ENCODE measurements at regions not wholly inside any gene's neighbourhood (a gene's known extent, or its start where the extent isn't known, plus 50 kb on each side); places are given as distances from the start of the nearest gene placed in this dataset.

DNA sequence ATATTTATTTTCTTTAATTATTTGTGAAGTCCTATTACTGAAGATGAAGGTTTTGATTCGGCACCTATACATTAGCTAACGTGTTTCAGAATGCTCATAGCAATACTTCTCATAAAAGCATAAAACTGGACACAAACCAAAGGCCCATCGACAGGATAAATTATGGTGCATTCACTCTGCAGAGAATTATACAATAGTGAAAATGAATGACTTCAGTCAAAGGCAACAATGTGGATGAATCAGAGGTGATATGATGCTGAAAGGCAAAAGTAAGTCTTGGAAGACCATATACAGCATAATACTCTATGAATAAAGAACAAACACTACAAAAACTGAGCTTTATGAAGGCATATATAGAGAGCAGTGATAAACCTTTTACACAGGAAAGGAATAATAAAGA, 156.6 kb upstream of the EGLN3 start:
- TF ChIP-seq POLR2A (IDR thresholded peaks at IDR 0.05; ENCODE audit: low read depth, low read length): no peak
- no peak for TF ChIP-seq TAF1 (IDR thresholded peaks at IDR 0.05; ENCODE audit: borderline replicate concordance, low read depth, low read length)
- TF ChIP-seq POLR2AphosphoS5 (IDR thresholded peaks at IDR 0.05; ENCODE audit: low read depth, low read length): no peak

Measured in GM12892 (cell line).